Kidney epithelial cell (primary cell): ENCODE measurements at regions not wholly inside any gene's neighbourhood (a gene's known extent, or its start where the extent isn't known, plus 50 kb on each side); places are given as distances from the start of the nearest gene placed in this dataset.
"Not testable (repeated sequence)": the region's sequence is repeated elsewhere in the genome, so short reads cannot be mapped to it uniquely, and the experiment has no call there.

Experiments
- DNase-seq: peaks from one replicate; pipeline ENCODE4 v3.0.0-alpha.2; 2010; ENCODE audit warnings: low read depth
- H3K27me3 ChIP-seq: 2 replicates; pipeline ENCODE4 v1.6.0; 2011; ENCODE audit warnings: low read length; ENCODE audit not compliant: control insufficient read depth, insufficient read depth
- H3K36me3 ChIP-seq: 2 replicates; pipeline ENCODE4 v1.5.1; 2011; ENCODE audit warnings: low read length; ENCODE audit not compliant: control insufficient read depth, insufficient read depth
- H3K4me3 ChIP-seq: 2 replicates; pipeline ENCODE4 v1.5.1; 2011; ENCODE audit warnings: low read depth, mild to moderate bottlenecking, control low read depth, low read length
- CTCF ChIP-seq: IDR thresholded peaks from 2 replicates; pipeline ENCODE4 v1.5.1; 2011; ENCODE audit warnings: mild to moderate bottlenecking, moderate library complexity, low read length, control low read depth, inconsistent platforms; ENCODE audit not compliant: insufficient read depth, poor library complexity, severe bottlenecking

- H3K27me3 ChIP-seq, result no peaks in the 10 kb centered on the region
- no peak overlapping the region for H3K4me3 ChIP-seq
- TF ChIP-seq CTCF, result no peak
- DNase-seq, result no peak
- H3K36me3 ChIP-seq, result no peaks in the 10 kb centered on the region
These were observed 616.3 kb downstream of the UQCRFS1 start for GRCh38 chr19:28596561-28597071.

- no peak for TF ChIP-seq CTCF
- Histone ChIP-seq H3K4me3 (no peak overlapping the region), H3K36me3 (no peaks in the 10 kb centered on the region), H3K27me3 (no peaks in the 10 kb centered on the region)
- DNase-seq, result no peak
These were observed 617.0 kb downstream of the UQCRFS1 start for GRCh38 chr19:28595722-28596480.

GRCh38 chr19:28594737-28595136 lies 618.2 kb downstream of the UQCRFS1 start:
- no peaks in the 10 kb centered on the region for H3K36me3 ChIP-seq
- TF ChIP-seq CTCF, result no peak
- no peak for DNase-seq
- H3K4me3 ChIP-seq, result no peak overlapping the region
- H3K27me3 ChIP-seq, result no peaks in the 10 kb centered on the region

GRCh38 chr19:28589991-28590411 lies 623.0 kb downstream of the UQCRFS1 start:
- H3K27me3 ChIP-seq, H3K36me3 ChIP-seq, DNase-seq, H3K4me3 ChIP-seq: not testable (repeated sequence)

GRCh38 chr19:28586474-28586873 lies 626.5 kb downstream of the UQCRFS1 start:
- Histone ChIP-seq H3K4me3 (no peak overlapping the region), H3K36me3 (no peaks in the 10 kb centered on the region), H3K27me3 (no peaks in the 10 kb centered on the region)
- TF ChIP-seq CTCF, result no peak
- no peak for DNase-seq

- Histone ChIP-seq H3K36me3 (no peaks in the 10 kb centered on the region), H3K27me3 (no peaks in the 10 kb centered on the region), H3K4me3 (no peak overlapping the region)
- DNase-seq, result no peak
- TF ChIP-seq CTCF, result no peak
These were observed 627.2 kb downstream of the UQCRFS1 start for GRCh38 chr19:28585796-28586195.
